ENCODE measurements at regions not wholly inside any gene's neighbourhood (a gene's known extent, or its start where the extent isn't known, plus 50 kb on each side); places are given as distances from the start of the nearest gene placed in this dataset.

GRCh38 chr6:81614292-81614691 lies 138.2 kb downstream of the TENT5A start:
- no peak overlapping the region for H3K27ac Mint-ChIP-seq
- H3K4me1 Mint-ChIP-seq, result peaks cover 6% of the 10 kb centered on the region
- Histone ChIP-seq H3K36me3 (replicated peaks in 1 of 2; ENCODE audit: control insufficient read depth in 1 of 2, insufficient read depth in 2 of 2, low read length in 2 of 2) (no peaks in the 10 kb centered on the region), H3K9me3 (replicated peaks in 1 of 2; ENCODE audit: control insufficient read depth in 1 of 2, insufficient read depth in 1 of 2, low read length in 2 of 2) (no peaks in the 10 kb centered on the region), H3K27me3 (ENCODE audit: control insufficient read depth in 2 of 2, insufficient read depth in 2 of 2, low read length in 2 of 2) (no peaks in the 10 kb centered on the region), H3K27ac (ENCODE audit: low read depth in 1 of 2, low read length in 2 of 2) (no peak overlapping the region), H2AFZ (ENCODE audit: insufficient read depth, low read depth, low read length, poor library complexity, severe bottlenecking) (no peak overlapping the region), H3K9ac (ENCODE audit: insufficient read depth, low read length, poor library complexity, severe bottlenecking) (no peak overlapping the region), H3K79me2 (ENCODE audit: insufficient read depth, low read length) (no peaks in the 10 kb centered on the region), H3K4me3 (replicated peaks in 1 of 3; ENCODE audit: low read depth in 2 of 3, low read length in 3 of 3) (no peak overlapping the region), H3K4me2 (replicated peaks; ENCODE audit: extremely low read depth, low read length, poor library complexity, severe bottlenecking) (no peak overlapping the region), H4K20me1 (ENCODE audit: insufficient read depth, low read length) (no peaks in the 10 kb centered on the region), H3K4me1 (ENCODE audit: control insufficient read depth in 1 of 2, insufficient read depth in 2 of 2, low read length in 2 of 2) (peaks cover 0 to 5% of the 10 kb centered on the region in 2 donors)
- H3K36me3 Mint-ChIP-seq, result no peaks in the 10 kb centered on the region
- 33% methylated on average over 1 of the region's 1 CpG for WGBS (ENCODE audit: insufficient coverage)
- peaks cover 0 to 1% (median 0%) of the 10 kb centered on the region in 3 donors for H3K27me3 Mint-ChIP-seq (ENCODE audit: low read depth in 3 of 3)
- no peak overlapping the region for H3K4me3 Mint-ChIP-seq
- no peak for TF ChIP-seq CTCF (IDR thresholded peaks at IDR 0.05)
- DNase-seq, result no peak
- intact Hi-C loops (cut with micrococcal nuclease), result no loop called here
- no peaks in the 10 kb centered on the region for H3K9me3 Mint-ChIP-seq

GRCh38 chr6:81613606-81614005 lies 138.9 kb downstream of the TENT5A start:
- Histone ChIP-seq H4K20me1 (ENCODE audit: insufficient read depth, low read length) (no peaks in the 10 kb centered on the region), H3K27me3 (ENCODE audit: control insufficient read depth in 2 of 2, insufficient read depth in 2 of 2, low read length in 2 of 2) (no peaks in the 10 kb centered on the region), H3K79me2 (ENCODE audit: insufficient read depth, low read length) (no peaks in the 10 kb centered on the region), H3K4me2 (replicated peaks; ENCODE audit: extremely low read depth, low read length, poor library complexity, severe bottlenecking) (no peak overlapping the region), H3K4me1 (ENCODE audit: control insufficient read depth in 1 of 2, insufficient read depth in 2 of 2, low read length in 2 of 2) (peaks cover 0 to 5% of the 10 kb centered on the region in 2 donors), H2AFZ (ENCODE audit: insufficient read depth, low read depth, low read length, poor library complexity, severe bottlenecking) (no peak overlapping the region), H3K36me3 (replicated peaks in 1 of 2; ENCODE audit: control insufficient read depth in 1 of 2, insufficient read depth in 2 of 2, low read length in 2 of 2) (no peaks in the 10 kb centered on the region), H3K9ac (ENCODE audit: insufficient read depth, low read length, poor library complexity, severe bottlenecking) (no peak overlapping the region), H3K27ac (ENCODE audit: low read depth in 1 of 2, low read length in 2 of 2) (no peak overlapping the region), H3K9me3 (replicated peaks in 1 of 2; ENCODE audit: control insufficient read depth in 1 of 2, insufficient read depth in 1 of 2, low read length in 2 of 2) (no peaks in the 10 kb centered on the region), H3K4me3 (replicated peaks in 1 of 3; ENCODE audit: low read depth in 2 of 3, low read length in 3 of 3) (no peak overlapping the region)
- TF ChIP-seq CTCF (IDR thresholded peaks at IDR 0.05), result no peak
- WGBS (ENCODE audit: insufficient coverage), result no CpG with 5 or more reads among the region's 1 CpG
- H3K4me3 Mint-ChIP-seq, result no peak overlapping the region
- H3K4me1 Mint-ChIP-seq, result peaks cover 6% of the 10 kb centered on the region
- no peaks in the 10 kb centered on the region for H3K9me3 Mint-ChIP-seq
- H3K27me3 Mint-ChIP-seq (ENCODE audit: low read depth in 3 of 3), result peaks cover 0 to 1% (median 0%) of the 10 kb centered on the region in 3 donors
- DNase-seq, result no peak
- no peaks in the 10 kb centered on the region for H3K36me3 Mint-ChIP-seq
- intact Hi-C loops (cut with micrococcal nuclease), result no loop called here
- H3K27ac Mint-ChIP-seq, result no peak overlapping the region

Data from CD14-positive monocyte (primary cell).